OCI-LY7 (cell line): ENCODE measurements at regions not wholly inside any gene's neighbourhood (a gene's known extent, or its start where the extent isn't known, plus 50 kb on each side); places are given as distances from the start of the nearest gene placed in this dataset.

ENCODE experiments used
- BruUV-seq: library from RNA; stranded (reverse); fragments of 400-500 nt; replicated peaks from 2 replicates; lab custom pipeline; 2021; lab: Mats Ljungman, UMichigan
- CTCF ChIA-PET: fragments of 300-600 bp; sonication (Branson Sonifier 250); formaldehyde crosslinking; loops from one replicate; lab custom pipeline; 2022; ENCODE audit warnings: antibody characterized with exemption; ENCODE audit not compliant: unreplicated experiment; lab: Charles Lee
- POLR2A ChIA-PET: fragments of 300-600 bp; sonication (Branson Sonifier 250); formaldehyde crosslinking; loops from one replicate; lab custom pipeline; 2022; ENCODE audit warnings: antibody characterized with exemption; lab: Charles Lee
- DNase-seq: peaks from one replicate; pipeline ENCODE4 v3.0.0-alpha.2; 2015; ENCODE audit warnings: low spot score
- H2AFZ ChIP-seq: fragments of 200-600 bp; sonication (generic), shearing (Covaris generic); 2 replicates; pipeline ENCODE4 v1.6.1; 2014; ENCODE audit warnings: mild to moderate bottlenecking, antibody characterized with exemption, low read length, moderate library complexity
- H3K27ac ChIP-seq: fragments of 200-600 bp; sonication (generic); 2 replicates; pipeline ENCODE4 v1.5.1; 2014; ENCODE audit warnings: mixed run types, low read depth, mild to moderate bottlenecking, moderate library complexity, low read length, inconsistent platforms; ENCODE audit not compliant: poor library complexity, severe bottlenecking
- H3K36me3 ChIP-seq: fragments of 200-600 bp; sonication (generic); 2 replicates; pipeline ENCODE4 v1.6.1; 2014; ENCODE audit warnings: mild to moderate bottlenecking, antibody characterized with exemption, low read length, moderate library complexity, mixed read lengths; ENCODE audit not compliant: insufficient read depth
- H3K4me1 ChIP-seq: fragments of 200-600 bp; sonication (generic); 2 replicates; pipeline ENCODE4 v1.5.1; 2014; ENCODE audit warnings: mild to moderate bottlenecking, low read length; ENCODE audit not compliant: insufficient read depth, poor library complexity, severe bottlenecking
- H3K4me2 ChIP-seq: fragments of 200-600 bp; sonication (generic); 2 replicates; pipeline ENCODE4 v1.6.1; 2014; ENCODE audit warnings: mild to moderate bottlenecking, low read length
- H3K4me3 ChIP-seq: fragments of 200-600 bp; sonication (generic); 2 replicates; pipeline ENCODE4 v1.5.1; 2014; ENCODE audit warnings: mild to moderate bottlenecking, low read depth, low read length; ENCODE audit not compliant: poor library complexity, severe bottlenecking
- H3K79me2 ChIP-seq: fragments of 200-600 bp; sonication (generic); 2 replicates; pipeline ENCODE4 v1.6.1; 2016; ENCODE audit warnings: low read depth, mild to moderate bottlenecking, low read length, moderate library complexity, mixed read lengths; ENCODE audit not compliant: insufficient read depth
- H3K9me2 ChIP-seq: fragments of 200-600 bp; sonication (generic); 2 replicates; pipeline ENCODE4 v1.6.1; 2016; ENCODE audit warnings: mild to moderate bottlenecking, low read length, mixed read lengths; ENCODE audit not compliant: insufficient read depth
- H3K9me3 ChIP-seq: fragments of 200-600 bp; sonication (generic); 2 replicates; pipeline ENCODE4 v1.6.1; 2014; ENCODE audit warnings: mild to moderate bottlenecking, mixed run types, low read length, mixed read lengths
- H4K20me1 ChIP-seq: fragments of 200-600 bp; sonication (generic); 2 replicates; pipeline ENCODE4 v1.6.1; 2014; ENCODE audit warnings: mild to moderate bottlenecking, antibody characterized with exemption, low read length, moderate library complexity, mixed read lengths; ENCODE audit not compliant: insufficient read depth
- CTCF ChIP-seq: fragments of 200-600 bp; sonication (generic); conservative IDR thresholded peaks from 2 replicates; pipeline ENCODE4 v1.5.1; 2014; ENCODE audit warnings: mild to moderate bottlenecking, antibody characterized with exemption, low read length, moderate library complexity, mixed read lengths
- EZH2phosphoT487 ChIP-seq: fragments of 200-600 bp; sonication (generic); IDR thresholded peaks from 2 replicates; pipeline ENCODE4 v1.6.1; 2018; ENCODE audit warnings: low read depth, borderline replicate concordance, mild to moderate bottlenecking, mixed run types, antibody characterized with exemption, low read length, moderate library complexity, mixed read lengths
- intact Hi-C: fragments of 100-400 bp; cut with micrococcal nuclease; formaldehyde crosslinking; loops from one replicate; pipeline ENCODE4 v1.10.0; 2022; ENCODE audit not compliant: unreplicated experiment

DNA sequence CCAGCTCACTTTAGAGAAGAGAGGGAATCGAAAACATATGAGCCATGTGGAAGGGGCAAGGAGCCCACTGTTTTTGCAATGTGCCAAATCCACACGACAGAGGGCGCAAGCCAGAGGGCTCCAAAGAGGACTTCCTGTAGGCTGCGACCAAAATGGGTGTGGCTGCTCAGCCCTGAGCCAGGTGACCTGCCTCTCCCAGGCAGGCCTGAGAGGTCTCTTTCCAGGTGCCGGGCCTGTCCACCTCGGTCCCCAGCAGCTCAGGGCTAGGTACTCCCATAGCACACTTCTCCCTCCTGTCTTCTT is 153.8 kb downstream of the TTC32 start:
- Histone ChIP-seq H3K79me2 (no peaks in the 10 kb centered on the region), H3K36me3 (no peaks in the 10 kb centered on the region), H3K27ac (no peak overlapping the region), H3K4me2 (no peak overlapping the region), H4K20me1 (no peaks in the 10 kb centered on the region), H3K9me2 (no peaks in the 10 kb centered on the region), H3K9me3 (no peaks in the 10 kb centered on the region), H3K4me3 (no peak overlapping the region), H3K4me1 (no peaks in the 10 kb centered on the region), H2AFZ (no peak overlapping the region)
- intact Hi-C loops = no loop called here
- ChIA-PET CTCF (no interaction called here), POLR2A (no interaction called here)
- DNase-seq = no peak
- TF ChIP-seq CTCF (no peak), EZH2phosphoT487 (no peak)
- no TSS peak for BruUV-seq

- no TSS peak for BruUV-seq
- ChIA-PET CTCF (no interaction called here), POLR2A (interaction anchor here (0.9 kb wide), 1 partner anchor 9 kb away, joined by 3 read pairs; no protein-coding TSS in a partner anchor)
- intact Hi-C loops = no loop called here
- H3K4me1 ChIP-seq = no peaks in the 10 kb centered on the region
- TF ChIP-seq EZH2phosphoT487 = no peak
- no peak for TF ChIP-seq CTCF
- H4K20me1 ChIP-seq = no peaks in the 10 kb centered on the region
- no peak overlapping the region for H3K4me3 ChIP-seq
- no peak overlapping the region for H3K4me2 ChIP-seq
- H2AFZ ChIP-seq = no peak overlapping the region
- H3K27ac ChIP-seq = no peak overlapping the region
- no peaks in the 10 kb centered on the region for H3K9me3 ChIP-seq
- H3K9me2 ChIP-seq = no peaks in the 10 kb centered on the region
- no peak for DNase-seq
- H3K36me3 ChIP-seq = no peaks in the 10 kb centered on the region
- no peaks in the 10 kb centered on the region for H3K79me2 ChIP-seq
Observed at GRCh38 chr2:19747310-19748072, 154.3 kb downstream of the TTC32 start.

DNA sequence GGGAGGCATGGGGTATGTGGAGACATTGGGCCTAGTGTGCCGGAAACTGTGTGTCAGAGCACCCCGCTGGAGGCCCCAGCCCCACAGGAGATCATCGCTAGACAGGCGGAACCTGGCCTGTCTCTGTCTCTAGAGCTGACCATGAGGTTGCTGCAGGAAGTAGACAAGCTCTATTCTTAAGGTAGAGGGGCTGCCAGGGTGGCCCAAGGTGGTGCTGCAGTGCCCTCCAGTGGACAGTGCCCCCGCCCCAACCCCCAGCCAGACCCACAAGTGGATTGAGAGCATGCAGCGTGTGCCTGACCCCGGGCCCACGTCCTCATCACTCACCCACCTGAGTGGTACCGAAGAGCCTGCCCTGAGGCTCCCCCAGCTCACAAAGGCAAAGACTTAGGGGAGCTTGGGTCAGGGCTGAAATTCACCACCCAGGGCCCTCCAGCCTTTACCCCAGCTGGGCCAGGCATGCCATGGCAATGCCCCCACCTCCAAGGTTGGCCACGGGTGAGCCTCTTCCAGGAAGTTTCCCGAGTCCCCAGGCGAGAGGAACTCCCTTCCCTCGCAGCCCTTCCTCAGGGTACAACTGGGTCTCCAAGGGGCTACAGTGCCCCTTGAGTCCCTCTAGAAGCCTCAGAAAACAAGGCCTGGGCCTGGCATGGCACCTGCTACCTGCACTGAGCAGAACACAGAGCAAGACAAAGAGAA is 155.0 kb downstream of the TTC32 start:
- TF ChIP-seq EZH2phosphoT487 = no peak
- TF ChIP-seq CTCF = peak; percentile 52
- BruUV-seq = no TSS peak
- Histone ChIP-seq H2AFZ (no peak overlapping the region), H3K27ac (no peak overlapping the region), H3K9me2 (no peaks in the 10 kb centered on the region), H3K4me1 (no peaks in the 10 kb centered on the region), H3K79me2 (no peaks in the 10 kb centered on the region), H3K9me3 (no peaks in the 10 kb centered on the region), H3K4me3 (no peak overlapping the region), H3K4me2 (no peak overlapping the region), H4K20me1 (no peaks in the 10 kb centered on the region), H3K36me3 (no peaks in the 10 kb centered on the region)
- POLR2A ChIA-PET = interaction anchor here (0.9 kb wide), 1 partner anchor 10 kb away, joined by 3 read pairs; no protein-coding TSS in a partner anchor
- intact Hi-C loops = no loop called here
- CTCF ChIA-PET = no interaction called here
- DNase-seq = peak; percentile 17
